ENCODE measurements at regions not wholly inside any gene's neighbourhood (a gene's known extent, or its start where the extent isn't known, plus 50 kb on each side); places are given as distances from the start of the nearest gene placed in this dataset.

GRCh38 chr20:12358006-12358654 lies 440.4 kb downstream of the BTBD3 start:
- Histone ChIP-seq H3K4me1 (ENCODE audit: insufficient read depth, low read length) (no peaks in the 10 kb centered on the region), H3K56ac (ENCODE audit: insufficient read length, low read depth, low read length) (no peak overlapping the region), H3K23me2 (ENCODE audit: insufficient read length, low read depth, low read length, poor library complexity, severe bottlenecking) (no peaks in the 10 kb centered on the region), H2BK15ac (ENCODE audit: low read depth, low read length) (no peak overlapping the region), H3K27ac (ENCODE audit: insufficient read length, low read depth, low read length) (no peak overlapping the region), H2AFZ (ENCODE audit: low read length) (no peak overlapping the region), H4K8ac (replicated peaks; ENCODE audit: insufficient read length, low read depth, low read length) (no peak overlapping the region), H3K14ac (ENCODE audit: insufficient read depth, low read length) (no peak overlapping the region), H3K18ac (ENCODE audit: insufficient read length, low read depth, low read length) (no peak overlapping the region), H2BK120ac (ENCODE audit: low read depth, low read length, poor library complexity, severe bottlenecking) (no peak overlapping the region), H4K91ac (ENCODE audit: insufficient read length, low read depth, low read length) (no peak overlapping the region), H2BK5ac (ENCODE audit: insufficient read length, low read length) (no peak overlapping the region), H3K79me2 (ENCODE audit: insufficient read depth, low read length) (no peaks in the 10 kb centered on the region), H4K20me1 (ENCODE audit: control insufficient read depth, insufficient read depth, insufficient read length) (no peaks in the 10 kb centered on the region), H2AK5ac (ENCODE audit: insufficient read length, low read length) (no peak overlapping the region), H3K9ac (ENCODE audit: extremely low read depth, insufficient read length, low read length) (no peak overlapping the region), H3K4me2 (ENCODE audit: insufficient read depth, insufficient read length, low read length) (no peak overlapping the region), H2BK20ac (ENCODE audit: low read depth, low read length, poor library complexity, severe bottlenecking) (no peak overlapping the region), H3K79me1 (ENCODE audit: insufficient read depth, low read depth, low read length, poor library complexity, severe bottlenecking) (no peaks in the 10 kb centered on the region), H3K23ac (ENCODE audit: insufficient read length, low read depth, low read length) (no peak overlapping the region), H3T11ph (ENCODE audit: low read length) (no peak overlapping the region), H2BK12ac (ENCODE audit: insufficient read length, low read depth, low read length) (no peak overlapping the region), H4K5ac (ENCODE audit: insufficient read length, low read depth, low read length) (no peak overlapping the region), H3K4ac (ENCODE audit: low read depth, low read length) (no peak overlapping the region), H3K9me3 (ENCODE audit: control insufficient read depth, low read depth, low read length) (no peaks in the 10 kb centered on the region), H3K27me3 (ENCODE audit: insufficient read depth, low read length) (no peaks in the 10 kb centered on the region)
- WGBS (ENCODE audit: extremely low coverage, insufficient read length, low lambda C conversion rate) = no CpG with 5 or more reads among the region's 4 CpGs
- peak; percentile 70 for TF ChIP-seq CTCF (conservative IDR thresholded peaks at IDR 0.05)
- Mint-ChIP-seq H3K36me3 (ENCODE audit: insufficient read depth in 1 of 3, low read depth in 3 of 3) (no peaks in the 10 kb centered on the region; a peak in 2 of 7 replicates), H3K9me3 (peaks cover 3% of the 10 kb centered on the region in 2 experiments; a peak in 3 of 5 replicates), H3K27ac (no peak overlapping the region), H3K4me1 (no peaks in the 10 kb centered on the region; a peak in 1 of 4 replicates), H3K27me3 (ENCODE audit: low read depth) (no peaks in the 10 kb centered on the region), H3K4me3 (no peak overlapping the region)
- peak; percentile 60 for DNase-seq
